ENCODE measurements at regions not wholly inside any gene's neighbourhood (a gene's known extent, or its start where the extent isn't known, plus 50 kb on each side); places are given as distances from the start of the nearest gene placed in this dataset.
"Not testable (repeated sequence)": the region's sequence is repeated elsewhere in the genome, so short reads cannot be mapped to it uniquely, and the experiment has no call there.

DNA sequence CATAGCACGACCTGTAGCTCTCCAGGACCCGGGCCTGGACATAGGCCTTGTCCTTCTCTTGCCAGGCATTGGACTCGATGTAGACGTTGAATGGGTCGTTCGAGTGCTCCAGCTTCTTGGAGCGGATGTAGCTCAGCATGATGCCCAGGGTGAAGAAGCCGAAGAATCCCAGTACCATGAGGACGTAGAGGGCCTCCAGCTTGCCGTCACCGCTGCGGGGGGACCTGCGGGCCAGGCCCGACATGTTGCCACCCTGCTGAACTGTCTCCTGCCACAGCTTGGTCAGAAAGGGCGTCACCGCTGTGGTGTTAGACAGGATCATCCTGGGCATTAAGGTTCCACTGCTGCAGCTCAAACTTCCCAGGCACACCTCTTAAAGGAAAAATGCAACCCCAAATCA, 2702.1 kb upstream of the TPTE start:
- TF ChIP-seq, protein P1, sequence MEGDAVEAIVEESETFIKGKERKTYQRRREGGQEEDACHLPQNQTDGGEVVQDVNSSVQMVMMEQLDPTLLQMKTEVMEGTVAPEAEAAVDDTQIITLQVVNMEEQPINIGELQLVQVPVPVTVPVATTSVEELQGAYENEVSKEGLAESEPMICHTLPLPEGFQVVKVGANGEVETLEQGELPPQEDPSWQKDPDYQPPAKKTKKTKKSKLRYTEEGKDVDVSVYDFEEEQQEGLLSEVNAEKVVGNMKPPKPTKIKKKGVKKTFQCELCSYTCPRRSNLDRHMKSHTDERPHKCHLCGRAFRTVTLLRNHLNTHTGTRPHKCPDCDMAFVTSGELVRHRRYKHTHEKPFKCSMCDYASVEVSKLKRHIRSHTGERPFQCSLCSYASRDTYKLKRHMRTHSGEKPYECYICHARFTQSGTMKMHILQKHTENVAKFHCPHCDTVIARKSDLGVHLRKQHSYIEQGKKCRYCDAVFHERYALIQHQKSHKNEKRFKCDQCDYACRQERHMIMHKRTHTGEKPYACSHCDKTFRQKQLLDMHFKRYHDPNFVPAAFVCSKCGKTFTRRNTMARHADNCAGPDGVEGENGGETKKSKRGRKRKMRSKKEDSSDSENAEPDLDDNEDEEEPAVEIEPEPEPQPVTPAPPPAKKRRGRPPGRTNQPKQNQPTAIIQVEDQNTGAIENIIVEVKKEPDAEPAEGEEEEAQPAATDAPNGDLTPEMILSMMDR (conservative IDR thresholded peaks at IDR 0.05; ENCODE audit: low read length), result not testable (repeated sequence)
- TF ChIP-seq EZH2phosphoT487 (IDR thresholded peaks at IDR 0.05; ENCODE audit: borderline replicate concordance, low read depth, low read length), result not testable (repeated sequence)

Data from OCI-LY7 (cell line).